HG03039 (cell line): ENCODE measurements at regions not wholly inside any gene's neighbourhood (a gene's known extent, or its start where the extent isn't known, plus 50 kb on each side); places are given as distances from the start of the nearest gene placed in this dataset.

Experiments
- ATAC-seq: cut with Tn5 transposase; IDR thresholded peaks from one replicate; pipeline ENCODE4 v1.9.1; 2021; ENCODE audit warnings: mild to moderate bottlenecking, moderate library complexity; ENCODE audit not compliant: unreplicated experiment

GRCh38 chr7:121810831-121811672, 61.9 kb upstream of the PTPRZ1 start:
- no peak for ATAC-seq

- no peak for ATAC-seq
Measured at GRCh38 chr7:121807078-121807477, 65.9 kb upstream of the PTPRZ1 start.

GRCh38 chr7:121803039-121803438, 69.9 kb upstream of the PTPRZ1 start:
- ATAC-seq: no peak

- ATAC-seq: no peak
Measured at GRCh38 chr7:121800916-121801675, 71.9 kb upstream of the PTPRZ1 start.

GRCh38 chr7:121798896-121799295, 74.1 kb upstream of the PTPRZ1 start:
- ATAC-seq: no peak

GRCh38 chr7:121798453-121798840, 74.5 kb upstream of the PTPRZ1 start:
- ATAC-seq: no peak

GRCh38 chr7:121797657-121798452, 75.1 kb upstream of the PTPRZ1 start:
- ATAC-seq: no peak

GRCh38 chr7:121796936-121797656, 75.9 kb upstream of the PTPRZ1 start:
- no peak for ATAC-seq

GRCh38 chr7:121796381-121796780, 76.6 kb upstream of the PTPRZ1 start:
- no peak for ATAC-seq

- ATAC-seq: no peak
Measured at GRCh38 chr7:121795736-121796135, 77.2 kb upstream of the PTPRZ1 start.

- no peak for ATAC-seq
Measured at GRCh38 chr7:121793716-121794115, 79.2 kb upstream of the PTPRZ1 start.

- ATAC-seq: no peak
Measured at GRCh38 chr7:121777672-121778071, 95.3 kb upstream of the PTPRZ1 start.

- no peak for ATAC-seq
Measured at GRCh38 chr7:121774563-121774962, 98.4 kb upstream of the PTPRZ1 start.

GRCh38 chr7:121766676-121767075, 106.3 kb upstream of the PTPRZ1 start:
- no peak for ATAC-seq

- ATAC-seq: no peak
Measured at GRCh38 chr7:121761399-121761798, 111.6 kb upstream of the PTPRZ1 start.

GRCh38 chr7:121755818-121756552, 117.0 kb upstream of the PTPRZ1 start:
- ATAC-seq: no peak

GRCh38 chr7:121755286-121755685, 117.7 kb upstream of the PTPRZ1 start:
- ATAC-seq: no peak

GRCh38 chr7:121753944-121754343, 119.0 kb upstream of the PTPRZ1 start:
- no peak for ATAC-seq

- ATAC-seq: no peak
Measured at GRCh38 chr7:121752706-121753105, 120.3 kb upstream of the PTPRZ1 start.

- ATAC-seq: no peak
Measured at GRCh38 chr7:121748546-121748945, 124.4 kb upstream of the PTPRZ1 start.
